GM23338 (cell line): ENCODE measurements at regions not wholly inside any gene's neighbourhood (a gene's known extent, or its start where the extent isn't known, plus 50 kb on each side); places are given as distances from the start of the nearest gene placed in this dataset.

Experiments used
- ATAC-seq: fragments of 200-7000 bp; cut with Tn5 transposase; 3 replicates; pipeline ENCODE4 v1.9.1; 2020
- DNase-seq: peaks from one replicate; pipeline ENCODE4 v3.0.0-alpha.2; 2015; ENCODE audit warnings: low spot score
- H2AFZ ChIP-seq: fragments of 200-600 bp; sonication (generic); 2 replicates; pipeline ENCODE4 v1.8.0; 2016; ENCODE audit warnings: antibody characterized with exemption, mild to moderate bottlenecking, moderate library complexity
- H3F3A ChIP-seq: fragments of 200-600 bp; sonication (generic); replicated peaks from 2 replicates; pipeline ENCODE4 v1.8.0; 2017; ENCODE audit warnings: antibody characterized with exemption, mixed run types, low read depth
- H3K27ac ChIP-seq: fragments of 200-600 bp; sonication (generic); 2 replicates; pipeline ENCODE4 v1.6.1; 2016; ENCODE audit warnings: low read depth
- H3K27me3 ChIP-seq: fragments of 200-600 bp; sonication (generic); 2 replicates; pipeline ENCODE4 v1.8.0; 2016; ENCODE audit warnings: mild to moderate bottlenecking, mixed run types, moderate library complexity; ENCODE audit not compliant: insufficient read depth
- H3K36me3 ChIP-seq: fragments of 200-600 bp; sonication (generic); 2 replicates; pipeline ENCODE4 v1.8.0; 2016; ENCODE audit warnings: mild to moderate bottlenecking; ENCODE audit not compliant: insufficient read depth
- H3K4me1 ChIP-seq: fragments of 200-600 bp; sonication (generic); 2 replicates; pipeline ENCODE4 v1.8.0; 2016; ENCODE audit warnings: mild to moderate bottlenecking, moderate library complexity; ENCODE audit not compliant: insufficient read depth
- H3K4me2 ChIP-seq: fragments of 200-600 bp; sonication (generic); 2 replicates; pipeline ENCODE4 v1.7.1; 2017; ENCODE audit warnings: mixed run types
- H3K4me3 ChIP-seq: fragments of 200-600 bp; sonication (generic); 2 replicates; pipeline ENCODE4 v1.6.1; 2016; ENCODE audit warnings: mixed run types
- H3K79me2 ChIP-seq: fragments of 200-600 bp; sonication (generic); replicated peaks from 2 replicates; pipeline ENCODE4 v1.8.0; 2017; ENCODE audit warnings: mild to moderate bottlenecking; ENCODE audit not compliant: insufficient read depth
- H3K9me2 ChIP-seq: fragments of 200-600 bp; sonication (generic); 2 replicates; pipeline ENCODE4 v1.8.0; 2017; ENCODE audit not compliant: insufficient read depth
- H4K20me1 ChIP-seq: fragments of 200-600 bp; sonication (generic); replicated peaks from 2 replicates; pipeline ENCODE4 v1.8.0; 2017; ENCODE audit warnings: mild to moderate bottlenecking; ENCODE audit not compliant: insufficient read depth
- H3K27ac Mint-ChIP-seq: 2 replicates; pipeline ENCODE4 v1.8.0; 2020; ENCODE audit warnings: inconsistent platforms, mild to moderate bottlenecking, moderate library complexity, mixed read lengths
- H3K27me3 Mint-ChIP-seq: 3 replicates; pipeline ENCODE4 v1.8.0; 2022; ENCODE audit warnings: low read depth, mild to moderate bottlenecking, moderate library complexity, mixed read lengths, inconsistent platforms; ENCODE audit not compliant: insufficient read depth, poor library complexity
- H3K36me3 Mint-ChIP-seq: 3 replicates; pipeline ENCODE4 v1.8.0; 2021; ENCODE audit warnings: low read depth, mild to moderate bottlenecking, inconsistent platforms, moderate library complexity, mixed read lengths
- H3K4me1 Mint-ChIP-seq: 3 replicates; pipeline ENCODE4 v1.8.0; 2020; ENCODE audit warnings: mild to moderate bottlenecking, inconsistent platforms, mixed read lengths
- H3K4me3 Mint-ChIP-seq: 3 replicates; pipeline ENCODE4 v1.8.0; 2021; ENCODE audit warnings: moderate library complexity, mild to moderate bottlenecking, inconsistent platforms, mixed read lengths
- H3K9me3 Mint-ChIP-seq: 3 replicates; pipeline ENCODE4 v1.8.0; 2020; ENCODE audit warnings: moderate library complexity, mild to moderate bottlenecking, inconsistent platforms, mixed read lengths
- CREB1 ChIP-seq: fragments of 250-450 bp; sonication (Bioruptor Pico); IDR thresholded peaks from 2 replicates; pipeline ENCODE4 v1.5.0; 2020; ENCODE audit warnings: low read depth, mild to moderate bottlenecking, moderate library complexity
- EZH2 ChIP-seq: fragments of 200-600 bp; sonication (generic); IDR thresholded peaks from one replicate; pipeline ENCODE4 v1.8.0; 2017; ENCODE audit warnings: antibody characterized with exemption, mild to moderate bottlenecking, low read depth; ENCODE audit not compliant: unreplicated experiment
- EZH2phosphoT487 ChIP-seq: fragments of 200-600 bp; sonication (generic); IDR thresholded peaks from one replicate; pipeline ENCODE4 v1.8.1; 2018; ENCODE audit warnings: antibody characterized with exemption; ENCODE audit not compliant: unreplicated experiment
- NANOG ChIP-seq: IDR thresholded peaks from 2 replicates; pipeline ENCODE4 v1.6.1; 2016; ENCODE audit warnings: antibody characterized with exemption, borderline replicate concordance
- POLR2AphosphoS5 ChIP-seq: IDR thresholded peaks from 2 replicates; pipeline ENCODE4 v1.6.1; 2016; ENCODE audit warnings: antibody characterized with exemption, low read depth
- STAT1 ChIP-seq: IDR thresholded peaks from one replicate; pipeline ENCODE4 v1.6.1; 2016; ENCODE audit warnings: antibody characterized with exemption; ENCODE audit not compliant: unreplicated experiment
- ZNF114 ChIP-seq: fragments of 250-450 bp; sonication (Bioruptor Pico); IDR thresholded peaks from 2 replicates; pipeline ENCODE4 v1.5.0; 2020; ENCODE audit warnings: mild to moderate bottlenecking, moderate library complexity
- TF ChIP-seq, protein P1 (sequence below): IDR thresholded peaks from one replicate; pipeline ENCODE4 v1.6.1; 2018; ENCODE audit warnings: antibody characterized with exemption; ENCODE audit not compliant: unreplicated experiment
- TF ChIP-seq, protein P2 (sequence below), 2 experiments: fragments of 200-600 bp in 1 of 2; sonication (generic) in 1 of 2; conservative IDR thresholded peaks; 2 replicates each; pipeline versions ENCODE4 v1.5.1 to v1.6.1; 2016 to 2017; ENCODE audit warnings: antibody characterized with exemption in 2 of 2, low read depth in 2 of 2, mild to moderate bottlenecking in 2 of 2, moderate library complexity in 1 of 2

DNA sequence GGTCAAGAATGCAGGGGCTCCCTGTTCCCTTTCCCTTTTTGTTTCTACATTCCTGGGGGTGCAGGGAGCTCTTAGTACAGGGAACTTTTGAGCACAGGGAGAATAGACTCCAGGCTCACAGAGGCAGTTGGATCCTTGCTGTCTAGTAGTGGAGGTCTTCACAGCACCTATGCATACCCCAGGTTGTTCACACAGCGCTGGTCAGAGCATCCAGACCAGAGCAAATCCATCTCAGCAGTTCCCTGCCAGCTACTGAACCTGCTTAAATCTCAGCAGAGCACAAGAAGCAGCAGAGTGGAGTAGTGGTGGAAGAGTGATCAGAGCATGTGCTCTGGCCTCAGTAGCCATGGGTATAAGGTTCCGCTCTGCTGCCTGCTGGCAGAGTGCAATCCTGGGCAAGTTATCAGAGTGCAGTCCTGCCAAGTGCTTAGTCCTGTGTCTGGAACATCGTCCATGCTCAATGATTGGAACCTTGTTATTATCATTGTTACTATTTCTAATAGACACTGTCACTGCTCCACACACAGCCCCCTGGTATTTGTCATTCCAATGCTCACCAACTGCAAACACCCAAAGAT, 220.4 kb downstream of the CBLN1 start (continued):
- TF ChIP-seq, protein P1, sequence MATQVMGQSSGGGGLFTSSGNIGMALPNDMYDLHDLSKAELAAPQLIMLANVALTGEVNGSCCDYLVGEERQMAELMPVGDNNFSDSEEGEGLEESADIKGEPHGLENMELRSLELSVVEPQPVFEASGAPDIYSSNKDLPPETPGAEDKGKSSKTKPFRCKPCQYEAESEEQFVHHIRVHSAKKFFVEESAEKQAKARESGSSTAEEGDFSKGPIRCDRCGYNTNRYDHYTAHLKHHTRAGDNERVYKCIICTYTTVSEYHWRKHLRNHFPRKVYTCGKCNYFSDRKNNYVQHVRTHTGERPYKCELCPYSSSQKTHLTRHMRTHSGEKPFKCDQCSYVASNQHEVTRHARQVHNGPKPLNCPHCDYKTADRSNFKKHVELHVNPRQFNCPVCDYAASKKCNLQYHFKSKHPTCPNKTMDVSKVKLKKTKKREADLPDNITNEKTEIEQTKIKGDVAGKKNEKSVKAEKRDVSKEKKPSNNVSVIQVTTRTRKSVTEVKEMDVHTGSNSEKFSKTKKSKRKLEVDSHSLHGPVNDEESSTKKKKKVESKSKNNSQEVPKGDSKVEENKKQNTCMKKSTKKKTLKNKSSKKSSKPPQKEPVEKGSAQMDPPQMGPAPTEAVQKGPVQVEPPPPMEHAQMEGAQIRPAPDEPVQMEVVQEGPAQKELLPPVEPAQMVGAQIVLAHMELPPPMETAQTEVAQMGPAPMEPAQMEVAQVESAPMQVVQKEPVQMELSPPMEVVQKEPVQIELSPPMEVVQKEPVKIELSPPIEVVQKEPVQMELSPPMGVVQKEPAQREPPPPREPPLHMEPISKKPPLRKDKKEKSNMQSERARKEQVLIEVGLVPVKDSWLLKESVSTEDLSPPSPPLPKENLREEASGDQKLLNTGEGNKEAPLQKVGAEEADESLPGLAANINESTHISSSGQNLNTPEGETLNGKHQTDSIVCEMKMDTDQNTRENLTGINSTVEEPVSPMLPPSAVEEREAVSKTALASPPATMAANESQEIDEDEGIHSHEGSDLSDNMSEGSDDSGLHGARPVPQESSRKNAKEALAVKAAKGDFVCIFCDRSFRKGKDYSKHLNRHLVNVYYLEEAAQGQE: no peak
- TF ChIP-seq POLR2AphosphoS5 (no peak), STAT1 (no peak), EZH2 (no peak), CREB1 (CRISPR knock-in tag) (no peak), ZNF114 (CRISPR knock-in tag) (no peak), NANOG (no peak), EZH2phosphoT487 (no peak)

DNA sequence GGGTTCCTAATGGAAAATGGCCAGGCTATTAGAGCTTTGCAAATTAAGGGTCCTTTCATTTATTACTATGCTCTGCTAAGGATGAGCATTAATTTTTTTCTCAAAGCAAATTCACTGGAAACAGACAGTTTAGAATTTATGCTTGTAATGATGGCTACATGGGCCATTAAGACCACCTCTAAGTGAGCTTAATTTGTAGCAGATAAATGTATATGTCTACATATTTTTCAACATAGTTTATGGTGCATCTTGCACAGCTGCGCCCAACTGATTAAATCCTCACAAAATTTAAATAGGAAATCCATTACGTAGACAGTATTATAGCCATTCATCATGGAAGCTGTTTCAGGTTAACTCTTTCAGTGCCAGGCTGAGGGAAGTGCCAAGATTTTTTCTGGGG, 220.9 kb downstream of the CBLN1 start:
- H3K36me3 Mint-ChIP-seq: no peaks in the 10 kb centered on the region
- Histone ChIP-seq H3K9me2 (no peaks in the 10 kb centered on the region), H4K20me1 (no peaks in the 10 kb centered on the region), H3K27me3 (no peaks in the 10 kb centered on the region), H3K36me3 (no peaks in the 10 kb centered on the region), H3K4me2 (no peak overlapping the region), H3K4me1 (peaks cover 7% of the 10 kb centered on the region), H3K27ac (no peak overlapping the region), H3K4me3 (no peak overlapping the region), H3K79me2 (no peaks in the 10 kb centered on the region), H2AFZ (no peak overlapping the region), H3F3A (no peaks in the 10 kb centered on the region)
- peaks cover 2% of the 10 kb centered on the region for H3K27me3 Mint-ChIP-seq
- no peaks in the 10 kb centered on the region for H3K9me3 Mint-ChIP-seq
- peaks cover 7% of the 10 kb centered on the region for H3K4me1 Mint-ChIP-seq
- no peak for ATAC-seq
- no peak overlapping the region for H3K27ac Mint-ChIP-seq
- DNase-seq: no peak
- no peak overlapping the region for H3K4me3 Mint-ChIP-seq
- no peak for TF ChIP-seq POLR2AphosphoS5
- no peak for TF ChIP-seq NANOG
- TF ChIP-seq CREB1 (CRISPR knock-in tag): no peak
- no peak for TF ChIP-seq EZH2
- TF ChIP-seq, protein P1: no peak
- TF ChIP-seq, protein P2, sequence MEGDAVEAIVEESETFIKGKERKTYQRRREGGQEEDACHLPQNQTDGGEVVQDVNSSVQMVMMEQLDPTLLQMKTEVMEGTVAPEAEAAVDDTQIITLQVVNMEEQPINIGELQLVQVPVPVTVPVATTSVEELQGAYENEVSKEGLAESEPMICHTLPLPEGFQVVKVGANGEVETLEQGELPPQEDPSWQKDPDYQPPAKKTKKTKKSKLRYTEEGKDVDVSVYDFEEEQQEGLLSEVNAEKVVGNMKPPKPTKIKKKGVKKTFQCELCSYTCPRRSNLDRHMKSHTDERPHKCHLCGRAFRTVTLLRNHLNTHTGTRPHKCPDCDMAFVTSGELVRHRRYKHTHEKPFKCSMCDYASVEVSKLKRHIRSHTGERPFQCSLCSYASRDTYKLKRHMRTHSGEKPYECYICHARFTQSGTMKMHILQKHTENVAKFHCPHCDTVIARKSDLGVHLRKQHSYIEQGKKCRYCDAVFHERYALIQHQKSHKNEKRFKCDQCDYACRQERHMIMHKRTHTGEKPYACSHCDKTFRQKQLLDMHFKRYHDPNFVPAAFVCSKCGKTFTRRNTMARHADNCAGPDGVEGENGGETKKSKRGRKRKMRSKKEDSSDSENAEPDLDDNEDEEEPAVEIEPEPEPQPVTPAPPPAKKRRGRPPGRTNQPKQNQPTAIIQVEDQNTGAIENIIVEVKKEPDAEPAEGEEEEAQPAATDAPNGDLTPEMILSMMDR (conservative IDR thresholded peaks at IDR 0.05; ENCODE audit: low read depth in 2 of 2): no peak
- TF ChIP-seq ZNF114 (CRISPR knock-in tag): no peak
- no peak for TF ChIP-seq EZH2phosphoT487
